ENCODE measurements at regions not wholly inside any gene's neighbourhood (a gene's known extent, or its start where the extent isn't known, plus 50 kb on each side); places are given as distances from the start of the nearest gene placed in this dataset.

DNA sequence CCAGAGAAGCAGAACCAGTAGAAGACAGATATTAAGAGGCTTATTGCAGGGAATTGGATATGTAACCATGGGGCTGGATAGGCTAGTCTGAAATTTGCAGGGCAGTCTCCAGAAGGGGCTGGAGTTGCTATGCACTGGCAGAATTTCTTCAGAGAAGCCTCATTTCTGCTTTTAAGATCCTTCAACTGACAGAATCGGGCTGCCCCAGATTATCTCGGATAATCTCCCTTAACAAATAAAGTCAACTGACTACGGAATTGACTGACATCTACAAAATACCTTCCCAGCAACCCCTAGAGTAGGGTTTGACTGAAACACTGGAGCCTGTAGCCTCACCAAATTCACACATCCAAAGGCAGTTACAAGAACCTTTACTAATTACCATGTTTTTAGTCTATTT, 136.4 kb downstream of the SOCS6 start:
- TF ChIP-seq ELF1 (IDR thresholded peaks at IDR 0.05; ENCODE audit: borderline replicate concordance, low read depth) (no peak), CEBPB (IDR thresholded peaks at IDR 0.05; ENCODE audit: low read depth) (no peak), EZH2 (IDR thresholded peaks at IDR 0.05) (no peak)

Measured in HCT116 (cell line).